ENCODE measurements at regions not wholly inside any gene's neighbourhood (a gene's known extent, or its start where the extent isn't known, plus 50 kb on each side); places are given as distances from the start of the nearest gene placed in this dataset.

DNA sequence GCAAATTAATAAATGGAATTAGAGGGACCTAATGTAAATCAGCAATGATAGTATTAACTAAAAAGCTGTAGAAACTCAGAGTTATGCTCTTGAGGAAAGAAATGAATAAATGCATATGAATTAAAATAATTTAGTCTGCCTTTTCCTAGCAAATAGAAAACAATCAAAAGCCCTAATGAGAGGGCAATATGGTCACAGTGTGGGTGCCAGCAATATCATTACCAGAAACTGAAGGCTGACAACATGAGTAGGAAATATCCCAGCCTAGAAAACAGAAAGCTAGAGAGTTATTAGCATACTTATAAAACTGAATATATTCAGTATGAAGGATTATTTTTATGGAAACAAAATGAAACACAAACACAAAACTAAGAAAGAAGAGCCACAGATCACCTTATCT, 987.5 kb upstream of the SEL1L start:
- no peaks in the 10 kb centered on the region for H3K27me3 ChIP-seq
- ATAC-seq (ENCODE audit: low FRiP score in 2 of 2) (no peak), DNase-seq (no peak)
- H3K36me3 ChIP-seq: no peaks in the 10 kb centered on the region
- no peaks in the 10 kb centered on the region for H3K4me1 ChIP-seq
- TF ChIP-seq POLR2A (IDR thresholded peaks at IDR 0.05) (no peak), POLR2AphosphoS5 (IDR thresholded peaks at IDR 0.05) (no peak), EP300 (IDR thresholded peaks at IDR 0.05) (no peak)
- TF ChIP-seq, protein P1, sequence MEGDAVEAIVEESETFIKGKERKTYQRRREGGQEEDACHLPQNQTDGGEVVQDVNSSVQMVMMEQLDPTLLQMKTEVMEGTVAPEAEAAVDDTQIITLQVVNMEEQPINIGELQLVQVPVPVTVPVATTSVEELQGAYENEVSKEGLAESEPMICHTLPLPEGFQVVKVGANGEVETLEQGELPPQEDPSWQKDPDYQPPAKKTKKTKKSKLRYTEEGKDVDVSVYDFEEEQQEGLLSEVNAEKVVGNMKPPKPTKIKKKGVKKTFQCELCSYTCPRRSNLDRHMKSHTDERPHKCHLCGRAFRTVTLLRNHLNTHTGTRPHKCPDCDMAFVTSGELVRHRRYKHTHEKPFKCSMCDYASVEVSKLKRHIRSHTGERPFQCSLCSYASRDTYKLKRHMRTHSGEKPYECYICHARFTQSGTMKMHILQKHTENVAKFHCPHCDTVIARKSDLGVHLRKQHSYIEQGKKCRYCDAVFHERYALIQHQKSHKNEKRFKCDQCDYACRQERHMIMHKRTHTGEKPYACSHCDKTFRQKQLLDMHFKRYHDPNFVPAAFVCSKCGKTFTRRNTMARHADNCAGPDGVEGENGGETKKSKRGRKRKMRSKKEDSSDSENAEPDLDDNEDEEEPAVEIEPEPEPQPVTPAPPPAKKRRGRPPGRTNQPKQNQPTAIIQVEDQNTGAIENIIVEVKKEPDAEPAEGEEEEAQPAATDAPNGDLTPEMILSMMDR (IDR thresholded peaks at IDR 0.05): no peak
- no peak overlapping the region for H3K27ac ChIP-seq
- H3K4me3 ChIP-seq: no peak overlapping the region
- peaks cover 0 to 5% (median 2%) of the 10 kb centered on the region in 4 donors for H3K9me3 ChIP-seq

DNA sequence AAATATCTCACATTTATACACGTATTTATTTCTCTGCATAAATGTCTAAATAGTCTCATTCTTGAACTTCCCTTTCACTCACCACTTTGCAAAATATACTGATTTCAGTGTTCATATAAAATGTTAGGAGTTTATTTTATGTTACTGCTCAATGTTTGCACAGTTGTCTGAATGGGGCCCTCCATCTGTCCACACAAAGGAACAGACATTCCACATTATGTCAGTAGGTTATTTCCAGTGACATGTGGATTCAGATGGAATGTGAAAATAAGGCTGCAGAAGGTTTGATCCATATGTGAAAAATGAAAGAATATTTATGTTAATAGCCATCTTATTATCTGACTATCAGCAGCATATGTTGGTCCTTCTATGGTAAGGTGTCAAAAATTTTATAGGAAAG, 994.4 kb upstream of the SEL1L start:
- Histone ChIP-seq H3K27me3 (no peaks in the 10 kb centered on the region), H3K4me1 (no peaks in the 10 kb centered on the region), H3K36me3 (no peaks in the 10 kb centered on the region), H3K4me3 (no peak overlapping the region), H3K27ac (no peak overlapping the region), H3K9me3 (no peaks in the 10 kb centered on the region)
- 28 to 56% methylated on average over 1 of the region's 1 CpG for WGBS, 2 donors
- no peak for ATAC-seq (ENCODE audit: low FRiP score in 2 of 2)
- DNase-seq: no peak
- TF ChIP-seq, protein P1 (IDR thresholded peaks at IDR 0.05): no peak
- TF ChIP-seq POLR2A (IDR thresholded peaks at IDR 0.05) (no peak), EP300 (IDR thresholded peaks at IDR 0.05) (no peak), POLR2AphosphoS5 (IDR thresholded peaks at IDR 0.05) (no peak)

DNA sequence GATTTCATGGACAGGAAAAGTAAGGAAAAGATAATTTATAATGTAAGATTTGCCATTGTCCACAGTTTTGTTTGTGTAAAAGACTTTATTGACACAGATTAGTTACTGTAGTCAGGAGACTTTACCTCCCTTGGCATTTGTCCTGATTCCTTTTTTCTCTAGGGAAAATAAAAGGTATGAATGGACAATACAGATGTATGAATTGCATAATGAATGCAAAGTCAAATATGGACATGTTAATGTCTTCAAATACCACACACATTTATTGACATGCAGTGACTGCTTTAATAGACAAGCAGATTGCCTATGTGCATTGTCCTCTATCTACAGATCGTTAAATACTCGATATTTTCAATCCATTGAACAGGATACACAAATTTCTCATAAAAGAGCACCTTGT, 999.7 kb upstream of the SEL1L start:
- no peaks in the 10 kb centered on the region for H3K36me3 ChIP-seq
- H3K9me3 ChIP-seq: no peaks in the 10 kb centered on the region
- H3K27me3 ChIP-seq: no peaks in the 10 kb centered on the region
- DNase-seq (no peak), ATAC-seq (ENCODE audit: low FRiP score in 2 of 2) (no peak)
- H3K4me3 ChIP-seq: no peak overlapping the region
- WGBS, 2 donors: 78 to 81% methylated on average over 2 of the region's 2 CpGs
- no peaks in the 10 kb centered on the region for H3K4me1 ChIP-seq
- TF ChIP-seq, protein P1 (IDR thresholded peaks at IDR 0.05): no peak
- TF ChIP-seq POLR2AphosphoS5 (IDR thresholded peaks at IDR 0.05) (no peak), EP300 (IDR thresholded peaks at IDR 0.05) (no peak)
- no peak overlapping the region for H3K27ac ChIP-seq

DNA sequence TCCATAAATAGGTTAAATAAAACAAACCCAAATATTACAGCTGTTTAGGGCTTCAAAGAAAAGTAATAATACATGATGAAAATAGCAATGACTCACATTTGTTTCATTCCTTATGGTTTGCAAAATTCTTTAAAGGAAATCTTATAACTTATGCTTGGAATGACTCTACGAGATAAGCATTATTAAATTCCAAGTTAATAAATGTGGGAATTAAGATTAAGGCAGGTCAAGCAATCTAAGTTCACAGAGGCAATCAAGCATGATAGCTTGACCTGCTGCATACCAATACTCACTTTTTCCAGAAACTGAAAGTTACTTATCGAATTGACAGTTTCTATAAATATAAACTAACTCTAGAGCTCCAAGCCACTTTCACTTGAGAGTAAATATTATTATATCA, 1002.9 kb upstream of the SEL1L start:
- Histone ChIP-seq H3K27ac (no peak overlapping the region), H3K4me3 (no peak overlapping the region), H3K36me3 (no peaks in the 10 kb centered on the region), H3K4me1 (no peaks in the 10 kb centered on the region), H3K9me3 (no peaks in the 10 kb centered on the region), H3K27me3 (no peaks in the 10 kb centered on the region)
- ATAC-seq (ENCODE audit: low FRiP score in 2 of 2) (no peak), DNase-seq (no peak)
- whole genome bisulfite sequencing, 2 donors: 56 to 69% methylated on average over 2 of the region's 2 CpGs
- TF ChIP-seq POLR2AphosphoS5 (IDR thresholded peaks at IDR 0.05) (no peak), EP300 (IDR thresholded peaks at IDR 0.05) (no peak), POLR2A (IDR thresholded peaks at IDR 0.05) (no peak)
- TF ChIP-seq, protein P1 (IDR thresholded peaks at IDR 0.05): no peak

DNA sequence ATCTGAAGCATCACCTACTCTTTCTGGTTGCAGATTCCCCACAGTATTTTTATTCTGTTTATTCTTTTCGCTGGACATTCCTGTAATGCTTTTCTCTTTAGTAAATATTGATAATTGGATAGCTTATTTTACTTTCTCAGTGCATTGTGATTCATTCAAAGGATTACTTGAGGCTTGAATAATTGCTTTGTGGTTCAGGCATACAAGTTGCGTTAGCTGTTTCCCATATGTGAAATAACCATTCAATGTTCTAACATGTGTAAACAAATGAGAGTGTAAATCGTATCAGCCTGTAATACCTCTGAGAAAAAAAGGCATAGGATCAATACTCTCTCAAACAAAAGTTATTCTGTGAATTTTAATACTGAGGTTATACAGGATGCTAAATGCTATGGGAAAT, 1004.2 kb upstream of the SEL1L start:
- H3K4me3 ChIP-seq: no peak overlapping the region
- 69 to 71% methylated on average over 3 of the region's 3 CpGs for WGBS, 2 donors
- ATAC-seq (ENCODE audit: low FRiP score in 2 of 2) (no peak), DNase-seq (no peak)
- peaks cover 0 to 3% (median 0%) of the 10 kb centered on the region in 4 donors for H3K9me3 ChIP-seq
- no peak overlapping the region for H3K27ac ChIP-seq
- H3K4me1 ChIP-seq: no peaks in the 10 kb centered on the region
- TF ChIP-seq EP300 (IDR thresholded peaks at IDR 0.05): no peak
- no peak for TF ChIP-seq POLR2AphosphoS5 (IDR thresholded peaks at IDR 0.05)
- TF ChIP-seq, protein P1 (IDR thresholded peaks at IDR 0.05): no peak
- TF ChIP-seq POLR2A (IDR thresholded peaks at IDR 0.05): no peak
- no peaks in the 10 kb centered on the region for H3K36me3 ChIP-seq
- H3K27me3 ChIP-seq: no peaks in the 10 kb centered on the region

Data from upper lobe of left lung (tissue), 6 donors.